ENCODE measurements at regions not wholly inside any gene's neighbourhood (a gene's known extent, or its start where the extent isn't known, plus 50 kb on each side); places are given as distances from the start of the nearest gene placed in this dataset.

GRCh38 chr5:97531549-97531948, 348.5 kb upstream of the RIOK2 start:
- TF ChIP-seq EZH2 (IDR thresholded peaks at IDR 0.05; ENCODE audit: borderline replicate concordance, low read length) (no peak), CTCF (IDR thresholded peaks at IDR 0.05; ENCODE audit: low read length) (no peak)

Data from OCI-LY1 (cell line).